ENCODE measurements at regions not wholly inside any gene's neighbourhood (a gene's known extent, or its start where the extent isn't known, plus 50 kb on each side); places are given as distances from the start of the nearest gene placed in this dataset.

GRCh38 chrX:67872958-67873357 lies 329.1 kb downstream of the AR start:
- Mint-ChIP-seq H3K27me3 (ENCODE audit: insufficient read depth, unreplicated experiment) (no peaks in the 10 kb centered on the region), H3K36me3 (ENCODE audit: insufficient read depth, unreplicated experiment) (no peaks in the 10 kb centered on the region), H3K9me3 (ENCODE audit: unreplicated experiment) (peaks cover 30% of the 10 kb centered on the region), H3K27ac (ENCODE audit: low read depth, unreplicated experiment) (no peak overlapping the region), H3K4me3 (ENCODE audit: unreplicated experiment) (no peak overlapping the region), H3K4me1 (ENCODE audit: insufficient read depth, unreplicated experiment) (no peaks in the 10 kb centered on the region)
- CTCF ChIA-PET = no interaction called here
- no peak for TF ChIP-seq CTCF (IDR thresholded peaks at IDR 0.05; ENCODE audit: unreplicated experiment)
- no peak for DNase-seq (ENCODE audit: unreplicated experiment)
- intact Hi-C loops (cut with micrococcal nuclease) = no loop called here
- POLR2A ChIA-PET = no interaction called here
- BruUV-seq (replicated peaks) = no TSS peak

- H3K36me3 Mint-ChIP-seq (ENCODE audit: insufficient read depth, unreplicated experiment) = no peaks in the 10 kb centered on the region
- H3K9me3 Mint-ChIP-seq (ENCODE audit: unreplicated experiment) = peaks cover 26% of the 10 kb centered on the region
- no peak for DNase-seq (ENCODE audit: unreplicated experiment)
- H3K27ac Mint-ChIP-seq (ENCODE audit: low read depth, unreplicated experiment) = no peak overlapping the region
- no TSS peak for BruUV-seq (replicated peaks)
- H3K27me3 Mint-ChIP-seq (ENCODE audit: insufficient read depth, unreplicated experiment) = no peaks in the 10 kb centered on the region
- H3K4me1 Mint-ChIP-seq (ENCODE audit: insufficient read depth, unreplicated experiment) = no peaks in the 10 kb centered on the region
- H3K4me3 Mint-ChIP-seq (ENCODE audit: unreplicated experiment) = no peak overlapping the region
- intact Hi-C loops (cut with micrococcal nuclease) = no loop called here
- ChIA-PET POLR2A (no interaction called here), CTCF (no interaction called here)
- no peak for TF ChIP-seq CTCF (IDR thresholded peaks at IDR 0.05; ENCODE audit: unreplicated experiment)
Observed at GRCh38 chrX:67892401-67892800, 348.6 kb downstream of the AR start.

- peak; percentile 22 for DNase-seq (ENCODE audit: unreplicated experiment)
- CTCF ChIA-PET = no interaction called here
- no peaks in the 10 kb centered on the region for H3K36me3 Mint-ChIP-seq (ENCODE audit: insufficient read depth, unreplicated experiment)
- POLR2A ChIA-PET = no interaction called here
- no peak for TF ChIP-seq CTCF (IDR thresholded peaks at IDR 0.05; ENCODE audit: unreplicated experiment)
- intact Hi-C loops (cut with micrococcal nuclease) = no loop called here
- H3K9me3 Mint-ChIP-seq (ENCODE audit: unreplicated experiment) = peaks cover 34% of the 10 kb centered on the region
- no peaks in the 10 kb centered on the region for H3K27me3 Mint-ChIP-seq (ENCODE audit: insufficient read depth, unreplicated experiment)
- no peaks in the 10 kb centered on the region for H3K4me1 Mint-ChIP-seq (ENCODE audit: insufficient read depth, unreplicated experiment)
- no peak overlapping the region for H3K4me3 Mint-ChIP-seq (ENCODE audit: unreplicated experiment)
- no TSS peak for BruUV-seq (replicated peaks)
- no peak overlapping the region for H3K27ac Mint-ChIP-seq (ENCODE audit: low read depth, unreplicated experiment)
Observed at GRCh38 chrX:67893931-67894330, 350.1 kb downstream of the AR start.

- BruUV-seq (replicated peaks) = no TSS peak
- no peaks in the 10 kb centered on the region for H3K27me3 Mint-ChIP-seq (ENCODE audit: insufficient read depth, unreplicated experiment)
- ChIA-PET POLR2A (no interaction called here), CTCF (no interaction called here)
- no peaks in the 10 kb centered on the region for H3K36me3 Mint-ChIP-seq (ENCODE audit: insufficient read depth, unreplicated experiment)
- no peak for DNase-seq (ENCODE audit: unreplicated experiment)
- no peak for TF ChIP-seq CTCF (IDR thresholded peaks at IDR 0.05; ENCODE audit: unreplicated experiment)
- no peak overlapping the region for H3K27ac Mint-ChIP-seq (ENCODE audit: low read depth, unreplicated experiment)
- peaks cover 26% of the 10 kb centered on the region for H3K9me3 Mint-ChIP-seq (ENCODE audit: unreplicated experiment)
- intact Hi-C loops (cut with micrococcal nuclease) = no loop called here
- no peak overlapping the region for H3K4me3 Mint-ChIP-seq (ENCODE audit: unreplicated experiment)
- H3K4me1 Mint-ChIP-seq (ENCODE audit: insufficient read depth, unreplicated experiment) = no peaks in the 10 kb centered on the region
Observed at GRCh38 chrX:67917421-67918010, 373.7 kb downstream of the AR start.

All from MCF 10A (cell line).